ENCODE measurements at regions not wholly inside any gene's neighbourhood (a gene's known extent, or its start where the extent isn't known, plus 50 kb on each side); places are given as distances from the start of the nearest gene placed in this dataset.

- TF ChIP-seq POLR2A (IDR thresholded peaks at IDR 0.05): no peak
- TF ChIP-seq, protein P1, sequence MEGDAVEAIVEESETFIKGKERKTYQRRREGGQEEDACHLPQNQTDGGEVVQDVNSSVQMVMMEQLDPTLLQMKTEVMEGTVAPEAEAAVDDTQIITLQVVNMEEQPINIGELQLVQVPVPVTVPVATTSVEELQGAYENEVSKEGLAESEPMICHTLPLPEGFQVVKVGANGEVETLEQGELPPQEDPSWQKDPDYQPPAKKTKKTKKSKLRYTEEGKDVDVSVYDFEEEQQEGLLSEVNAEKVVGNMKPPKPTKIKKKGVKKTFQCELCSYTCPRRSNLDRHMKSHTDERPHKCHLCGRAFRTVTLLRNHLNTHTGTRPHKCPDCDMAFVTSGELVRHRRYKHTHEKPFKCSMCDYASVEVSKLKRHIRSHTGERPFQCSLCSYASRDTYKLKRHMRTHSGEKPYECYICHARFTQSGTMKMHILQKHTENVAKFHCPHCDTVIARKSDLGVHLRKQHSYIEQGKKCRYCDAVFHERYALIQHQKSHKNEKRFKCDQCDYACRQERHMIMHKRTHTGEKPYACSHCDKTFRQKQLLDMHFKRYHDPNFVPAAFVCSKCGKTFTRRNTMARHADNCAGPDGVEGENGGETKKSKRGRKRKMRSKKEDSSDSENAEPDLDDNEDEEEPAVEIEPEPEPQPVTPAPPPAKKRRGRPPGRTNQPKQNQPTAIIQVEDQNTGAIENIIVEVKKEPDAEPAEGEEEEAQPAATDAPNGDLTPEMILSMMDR (IDR thresholded peaks at IDR 0.05): no peak
Measured at GRCh38 chr2:123485056-123485455, 540.0 kb upstream of the CNTNAP5 start.

Data from right lobe of liver (tissue), 4 donors.